Amygdala (tissue), 56 donors: ENCODE measurements at regions not wholly inside any gene's neighbourhood (a gene's known extent, or its start where the extent isn't known, plus 50 kb on each side); places are given as distances from the start of the nearest gene placed in this dataset.
A peak's percentile ranks its signal among the peaks of the same experiment; 100 is the strongest.

Source experiments
- DNase-seq, 56 donors: peaks; one replicate each; lab custom pipeline; 2025; lab: John Stamatoyannopoulos, UW

DNA sequence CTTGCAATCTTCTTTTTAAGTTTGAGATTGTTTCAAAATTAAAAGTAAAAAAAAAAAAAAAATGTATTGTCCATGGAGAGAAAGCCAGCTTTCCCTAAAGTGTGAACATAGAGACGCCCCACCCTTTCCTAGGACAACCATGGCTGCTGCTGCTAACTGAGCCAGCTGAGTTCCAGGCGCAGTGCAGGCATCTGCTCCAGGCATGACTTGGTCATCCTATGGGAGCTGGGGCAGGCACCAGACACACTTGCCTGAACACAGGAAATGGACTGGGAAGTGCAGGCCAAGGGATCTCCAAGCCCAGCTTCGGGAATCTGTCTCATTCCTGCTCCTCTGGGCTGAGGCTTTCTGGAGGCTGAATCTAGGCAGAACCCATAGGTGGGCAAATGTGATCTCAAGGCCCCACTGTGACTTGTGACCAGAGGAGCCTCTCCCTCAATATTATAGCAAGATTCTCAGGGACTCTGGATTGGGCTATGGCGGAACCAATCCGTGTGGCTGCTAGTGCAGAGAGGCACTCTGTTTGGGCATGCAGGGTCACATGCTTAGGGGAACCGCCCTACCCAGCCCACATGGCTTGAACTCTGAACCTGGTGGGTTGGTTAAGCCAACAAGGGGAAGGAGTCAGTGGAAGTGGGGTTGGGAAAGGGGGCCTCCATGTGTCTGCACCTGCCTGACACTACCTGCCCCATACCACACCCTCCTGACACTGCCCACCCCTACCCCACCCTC lies 138.2 kb upstream of the CST7 start:
- no peak for DNase-seq

DNA sequence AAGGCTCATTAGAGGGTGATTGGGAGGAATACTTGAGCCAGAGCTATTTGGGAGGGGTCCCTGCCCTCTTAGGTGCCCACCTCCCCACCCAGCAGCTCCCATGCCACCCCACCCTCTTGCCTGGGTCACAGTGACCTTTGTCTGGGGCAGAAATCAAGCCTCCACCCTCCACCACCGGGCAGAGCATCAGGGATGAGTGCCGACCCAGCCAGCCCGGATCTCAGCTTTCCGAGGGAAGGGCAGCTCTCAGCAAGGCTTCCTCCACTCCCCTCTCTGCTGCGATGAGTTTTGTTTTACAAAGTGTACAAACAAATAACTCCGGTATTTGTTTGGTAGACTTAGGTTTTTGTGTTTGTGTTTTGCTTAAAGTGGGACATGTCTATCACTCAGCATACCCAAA lies 136.7 kb upstream of the CST7 start:
- no peak for DNase-seq

DNA sequence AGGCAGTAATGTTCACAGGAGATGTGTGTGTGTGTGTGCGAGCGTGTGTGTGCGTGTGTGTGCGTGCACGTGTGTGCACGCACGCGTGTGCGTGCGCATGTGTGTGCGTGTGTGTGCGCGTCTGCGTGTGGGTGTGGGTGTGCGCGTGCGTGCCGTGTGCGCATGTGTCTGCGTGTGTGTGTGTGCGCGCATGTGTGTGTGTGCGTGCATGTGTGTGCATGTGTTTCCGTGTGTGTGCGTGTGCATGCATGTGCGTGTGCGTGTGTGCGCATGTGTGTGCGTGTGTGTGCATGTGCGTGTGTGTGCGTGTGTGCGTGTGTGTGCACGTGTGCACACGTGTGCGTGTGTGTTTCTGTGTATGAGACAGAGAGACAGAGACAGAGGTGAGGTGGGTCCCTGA lies 136.0 kb upstream of the CST7 start:
- no peak for DNase-seq

DNA sequence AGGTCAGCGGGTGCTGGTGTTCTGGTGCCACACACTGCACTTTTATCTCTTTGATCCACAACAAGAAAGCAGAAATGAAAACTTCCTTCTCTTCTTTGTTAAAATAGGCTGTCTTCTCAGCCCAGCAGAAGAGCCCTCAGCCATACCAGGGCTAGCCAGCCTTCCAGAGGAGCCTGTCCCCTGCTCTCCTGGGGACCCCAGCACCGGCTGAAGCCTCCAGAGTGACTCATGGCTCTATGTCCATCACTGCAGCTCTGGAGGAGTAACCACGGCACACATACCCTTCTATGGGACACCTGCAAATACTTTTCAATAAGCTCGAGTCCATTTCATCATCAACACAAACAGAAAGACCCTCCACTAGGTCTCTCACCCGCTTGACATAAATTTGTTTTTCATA lies 135.6 kb upstream of the CST7 start:
- DNase-seq: no peak

DNA sequence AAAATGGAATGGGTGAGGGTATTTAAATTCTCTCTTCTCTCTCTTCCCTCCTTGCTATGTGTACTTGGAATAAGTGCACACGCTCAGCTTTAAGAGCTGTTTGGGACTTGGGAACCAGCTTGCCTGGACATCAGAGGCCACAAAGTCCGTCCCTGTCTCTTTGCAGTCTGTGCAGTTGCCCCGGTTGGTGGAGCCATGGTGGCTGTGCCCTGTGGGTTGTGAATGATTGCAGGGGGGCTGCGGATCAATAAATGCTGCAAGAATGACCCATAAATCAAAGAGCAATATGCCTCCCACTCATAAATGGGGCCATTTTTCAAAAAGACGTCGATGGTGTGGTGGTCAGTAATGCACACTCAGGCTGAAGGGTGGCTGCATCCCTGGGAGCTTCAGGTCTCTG lies 135.1 kb upstream of the CST7 start:
- DNase-seq: no peak

DNA sequence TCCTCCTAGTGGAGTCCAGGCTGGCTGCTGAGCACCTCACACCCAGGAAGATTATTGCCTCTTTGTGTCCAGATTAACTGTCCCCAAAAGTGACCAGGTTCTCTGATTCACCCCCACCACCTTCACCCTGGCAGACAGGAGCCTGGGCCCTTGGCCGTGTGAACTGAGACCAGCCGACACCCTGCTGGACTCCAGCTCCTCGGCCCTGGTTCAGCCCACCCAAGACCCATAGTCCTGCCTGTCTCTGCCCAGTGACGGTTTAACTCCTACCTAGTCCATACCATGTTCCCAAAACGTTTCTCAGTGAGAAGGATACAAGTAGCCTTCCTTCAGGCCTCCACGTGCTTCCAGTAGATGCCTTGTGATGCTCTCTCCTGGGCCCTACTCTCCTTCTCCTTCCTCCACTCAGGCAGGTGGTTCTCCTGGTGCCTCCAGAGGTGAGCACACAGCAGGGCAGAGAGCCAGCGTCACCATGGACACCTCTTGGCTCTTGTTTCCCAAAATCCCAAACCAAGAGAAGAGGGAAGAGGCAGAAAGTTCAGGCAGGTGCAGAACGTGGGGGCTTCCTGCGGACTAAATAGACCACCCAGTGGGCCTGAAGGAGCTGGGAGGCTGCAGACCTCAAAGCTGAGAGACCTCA lies 134.4 kb upstream of the CST7 start:
- DNase-seq: no peak

DNA sequence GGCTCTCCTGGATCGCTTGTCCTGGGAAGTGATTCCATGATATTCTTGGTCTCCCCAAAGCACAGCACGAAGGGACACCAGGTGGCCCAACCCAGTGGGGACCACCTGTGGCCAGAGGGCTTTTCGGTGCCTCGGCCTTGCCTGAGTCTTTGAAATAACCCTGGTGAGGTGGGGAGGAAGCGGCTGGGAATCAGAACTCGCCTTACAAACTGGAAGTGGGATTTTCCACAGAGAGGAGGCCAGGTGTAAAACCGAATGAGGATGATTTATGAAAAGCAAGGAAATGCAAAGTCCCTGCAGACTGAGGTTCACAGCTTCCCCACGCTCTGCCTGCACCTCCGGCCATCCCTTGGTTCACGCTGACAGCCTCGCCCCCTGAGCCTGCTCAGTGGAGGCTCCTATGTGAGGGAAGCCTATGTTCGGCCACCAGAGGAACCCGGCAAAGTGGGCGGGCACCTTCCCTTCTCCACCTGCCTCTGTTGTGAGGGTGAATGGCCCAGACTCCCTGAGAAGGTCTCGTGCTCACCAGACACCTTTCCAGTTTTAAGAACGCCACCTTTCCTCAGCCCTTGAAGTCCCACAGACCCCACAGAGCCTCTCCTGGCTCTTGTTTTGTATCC lies 133.8 kb upstream of the CST7 start:
- DNase-seq: no peak

DNA sequence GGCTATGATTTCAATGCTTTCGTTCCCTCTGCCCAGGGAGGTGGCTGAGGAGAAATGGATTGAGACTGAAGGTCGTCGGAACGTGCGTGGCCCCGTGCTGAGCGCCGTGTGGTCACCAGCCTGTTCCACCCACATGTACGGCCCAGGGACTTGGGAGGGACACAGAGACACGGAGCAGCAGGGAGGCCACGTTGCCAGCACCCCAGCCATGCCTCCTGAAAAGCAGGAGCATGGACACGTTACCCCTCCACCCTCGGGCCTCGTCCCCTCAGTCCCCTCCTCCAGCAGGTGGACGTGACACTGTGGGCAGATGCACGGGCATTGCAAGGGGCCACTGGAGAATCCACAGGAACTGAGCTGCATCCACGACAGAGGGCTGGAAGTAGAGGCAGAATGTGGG lies 133.1 kb upstream of the CST7 start:
- DNase-seq: no peak

DNA sequence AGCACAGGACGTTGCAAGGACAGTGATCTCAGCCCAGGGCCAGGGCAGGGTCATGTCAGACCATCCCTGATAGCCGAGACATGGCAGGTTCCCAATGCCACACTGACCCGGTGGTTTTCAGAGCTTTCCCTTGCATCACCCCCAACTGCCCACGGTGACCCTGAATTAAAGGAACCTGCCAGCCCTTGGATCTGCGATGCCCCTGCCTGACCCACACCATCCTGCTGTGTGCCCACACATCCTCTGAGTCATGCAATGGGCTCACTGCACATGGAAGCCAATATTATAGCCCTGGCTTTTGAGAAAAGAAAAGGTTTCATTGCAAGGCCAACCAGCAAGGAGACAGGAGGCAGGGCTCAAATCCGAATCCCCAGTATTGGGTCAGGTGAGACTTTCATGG lies 132.6 kb upstream of the CST7 start:
- peak in 1 of 56 donors; percentile 52 for DNase-seq

DNA sequence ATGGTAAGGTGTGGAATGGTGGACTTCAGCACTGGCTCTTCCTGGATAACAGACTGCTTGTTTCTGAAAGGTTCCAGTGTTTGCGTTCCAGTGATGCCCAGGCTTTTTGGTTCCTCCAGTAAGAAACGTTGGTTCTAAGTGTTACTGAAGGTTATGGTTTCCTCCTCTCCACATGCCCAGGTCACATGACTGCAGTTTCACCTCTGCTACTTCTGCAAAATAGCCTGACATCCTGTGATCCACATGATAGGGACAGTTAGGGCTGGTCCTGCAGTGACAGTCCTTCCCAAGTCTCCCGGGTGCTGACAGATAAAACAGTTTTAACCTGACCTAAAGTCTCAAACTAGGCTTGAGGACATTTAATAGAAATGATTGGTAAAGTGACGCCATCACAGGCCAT lies 132.2 kb upstream of the CST7 start:
- no peak for DNase-seq

DNA sequence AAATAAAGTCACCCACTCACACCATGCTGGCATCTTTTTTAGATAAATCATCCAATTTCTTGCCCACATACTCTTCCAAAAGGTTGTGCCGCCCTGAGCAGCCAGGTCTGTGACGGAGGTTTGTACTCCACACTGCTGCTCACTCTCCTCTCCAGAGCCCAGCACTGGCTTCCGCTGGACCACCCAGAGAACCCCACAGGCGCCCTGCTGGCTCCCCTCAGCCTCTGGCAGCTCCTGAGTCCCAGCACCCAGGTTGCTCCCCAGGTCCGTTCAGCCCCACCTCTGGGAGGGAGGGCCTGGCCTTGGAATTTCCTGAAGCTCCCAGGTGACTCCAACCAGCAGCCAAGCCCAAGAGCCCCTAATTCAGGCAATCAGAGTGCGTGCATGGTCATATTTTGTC lies 131.7 kb upstream of the CST7 start:
- DNase-seq: no peak

DNA sequence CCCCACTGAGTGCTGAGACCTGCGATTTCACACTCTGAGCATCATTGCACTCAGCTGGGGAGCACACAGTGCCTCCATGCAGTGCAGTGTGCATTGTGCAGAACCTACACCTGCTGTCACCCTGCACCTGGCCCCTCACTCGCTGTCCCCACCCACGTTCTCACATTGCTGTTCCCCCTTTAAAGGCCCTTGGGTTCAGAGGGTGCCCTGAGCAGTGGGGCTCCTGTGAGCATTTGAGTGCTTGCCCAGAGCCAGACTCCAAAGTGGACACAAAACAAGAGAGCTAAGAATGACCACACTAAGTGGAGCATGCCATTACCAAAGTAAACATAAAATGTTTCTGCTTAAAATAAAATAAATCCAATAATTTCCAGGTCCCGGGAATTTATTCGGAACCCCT lies 131.0 kb upstream of the CST7 start:
- no peak for DNase-seq

DNA sequence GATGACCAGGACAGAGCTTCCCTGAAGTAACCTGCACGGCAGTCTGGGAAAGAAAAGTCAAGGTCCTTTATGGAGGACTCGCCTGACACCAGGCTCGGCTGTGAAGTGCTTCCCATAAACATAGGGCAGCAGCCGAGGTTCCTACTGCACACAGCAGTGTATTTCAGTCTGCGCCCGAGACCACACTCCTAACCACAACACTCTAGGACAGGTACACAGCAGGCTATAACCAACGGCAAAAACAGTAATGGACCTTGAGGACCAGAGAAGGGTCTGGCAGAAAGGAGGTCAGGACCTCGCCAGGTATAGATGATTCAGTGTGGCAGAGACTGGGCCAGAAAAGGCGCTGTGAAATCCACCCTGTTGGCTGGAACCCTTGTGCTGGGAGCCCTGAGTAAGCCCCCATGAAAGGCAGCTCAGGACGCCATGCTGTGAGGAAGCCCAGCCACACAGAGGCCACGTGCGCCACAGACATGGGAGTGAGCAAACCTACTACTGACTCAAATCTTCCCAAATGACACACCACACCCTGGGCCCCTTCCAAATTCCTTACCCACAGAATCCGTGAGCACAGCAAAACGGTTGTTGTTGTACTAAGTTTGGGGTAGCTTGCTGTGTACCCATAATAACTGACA lies 129.6 kb upstream of the CST7 start:
- DNase-seq: no peak

DNA sequence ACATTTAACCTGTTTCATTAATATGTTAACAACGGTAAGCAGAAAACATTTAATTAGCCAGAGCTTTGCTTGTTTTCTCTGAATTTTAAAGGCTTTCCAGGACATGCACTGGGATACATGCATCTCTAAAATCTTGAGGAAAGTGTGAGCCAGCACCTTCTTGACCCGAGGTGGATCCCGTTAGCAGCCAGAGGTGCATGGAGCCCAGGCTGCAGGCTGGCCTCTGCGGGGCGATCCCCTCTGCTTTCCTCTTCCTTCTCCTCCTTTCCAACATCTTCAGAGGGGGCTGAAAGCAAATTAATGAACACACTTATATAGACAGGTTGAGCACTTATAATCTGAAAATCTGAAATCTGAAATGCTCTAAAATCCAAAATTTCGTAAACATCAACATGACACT lies 128.7 kb upstream of the CST7 start:
- DNase-seq: no peak

DNA sequence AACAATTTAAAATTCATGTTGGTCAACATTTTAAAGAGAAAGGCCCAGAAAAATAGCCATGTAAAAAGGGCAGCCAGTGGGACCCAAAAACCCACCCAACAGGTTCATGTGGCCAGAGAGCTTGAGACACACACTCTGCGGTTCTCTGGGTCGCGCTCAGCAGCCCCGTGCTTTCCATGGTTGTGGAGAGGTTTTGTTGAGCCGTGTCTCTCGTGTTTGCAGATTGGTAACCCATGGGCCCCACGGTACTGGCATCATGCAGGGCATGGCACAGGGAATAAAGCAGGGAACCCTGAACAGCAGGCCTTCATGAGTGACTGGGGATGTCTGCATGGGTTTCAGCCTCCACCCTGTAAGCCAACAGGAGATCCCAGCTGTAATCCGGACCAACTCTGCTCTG lies 127.7 kb upstream of the CST7 start:
- DNase-seq: no peak

DNA sequence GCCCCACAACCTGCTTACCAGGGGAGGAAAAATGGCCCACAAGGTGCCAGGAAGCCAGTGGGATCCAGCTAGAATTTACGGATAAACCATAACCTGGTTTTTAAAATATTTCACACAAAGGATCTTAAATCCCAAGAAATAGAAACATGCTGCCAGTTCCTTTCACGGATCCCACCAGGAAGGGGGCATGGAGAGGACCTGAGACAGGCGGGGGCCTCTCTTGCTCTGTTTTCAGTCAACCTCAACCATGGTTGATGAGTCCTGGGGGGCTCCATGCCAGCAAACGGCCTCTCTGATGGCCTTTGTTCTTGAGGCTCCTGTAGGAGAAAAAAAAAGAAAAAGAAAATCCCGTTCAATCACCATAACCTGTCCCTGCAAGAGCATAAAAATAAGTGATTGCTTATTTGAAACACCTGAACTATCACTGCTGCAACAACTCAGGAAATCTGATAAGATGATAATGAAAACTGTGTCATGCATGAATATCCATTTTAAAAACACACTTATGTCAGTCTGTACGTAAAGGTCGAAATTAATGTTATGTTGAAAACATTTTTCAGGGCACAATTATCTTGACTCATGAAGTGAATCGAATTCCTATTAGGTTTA lies 125.8 kb upstream of the CST7 start:
- no peak for DNase-seq

DNA sequence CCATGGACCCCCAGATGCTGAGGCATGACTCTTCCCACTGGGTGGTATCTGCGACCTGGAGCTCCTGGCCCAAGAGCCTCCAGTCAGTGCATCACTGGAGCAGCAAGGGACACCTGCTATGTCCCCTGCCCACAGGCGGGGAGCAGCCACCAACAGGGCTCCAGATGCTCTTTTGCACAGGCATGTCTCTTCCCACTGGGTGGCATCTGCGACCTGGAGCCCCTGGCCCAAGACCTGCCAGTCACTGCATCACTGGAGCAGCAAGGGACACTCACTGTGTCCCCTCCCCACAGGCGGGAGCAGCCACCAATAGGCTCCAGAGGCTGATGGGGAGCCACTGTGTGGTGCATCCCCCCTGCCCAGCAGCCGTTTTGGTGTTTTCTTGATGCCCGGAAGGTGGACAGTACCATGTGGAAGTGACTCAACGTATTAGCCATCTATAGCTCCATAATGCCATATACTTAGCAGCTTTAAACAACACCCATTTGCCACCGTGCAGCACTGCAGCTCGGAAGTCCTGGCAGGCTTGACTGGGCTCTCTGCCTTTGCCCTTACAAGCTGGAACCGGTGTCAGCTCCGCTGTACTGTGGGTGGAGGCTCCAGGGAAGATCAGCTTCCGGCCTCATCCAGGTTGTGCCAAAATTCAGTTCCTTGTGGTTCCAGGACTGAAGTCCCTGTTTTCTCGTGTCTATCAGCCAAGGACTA lies 124.9 kb upstream of the CST7 start:
- DNase-seq: no peak

DNA sequence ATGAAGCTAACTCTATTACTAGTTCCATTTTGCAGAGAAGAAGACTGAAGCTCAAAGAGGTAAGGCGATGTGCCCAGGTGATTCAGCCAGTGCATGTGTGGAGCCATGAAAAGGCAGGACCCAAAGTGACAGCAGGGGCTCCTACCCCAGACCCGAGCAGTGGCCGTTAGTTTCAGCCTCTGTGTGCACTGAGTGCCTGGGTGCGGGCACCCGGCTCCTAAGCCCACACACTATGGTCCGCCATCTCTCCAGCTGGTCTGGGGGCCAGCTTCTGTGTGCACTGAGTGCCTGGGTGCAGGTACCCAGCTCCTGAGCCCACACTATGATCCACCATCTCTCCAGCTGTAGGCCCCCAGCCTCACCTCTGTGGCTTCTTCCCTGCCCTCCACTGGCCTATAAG lies 123.5 kb upstream of the CST7 start:
- DNase-seq: no peak

DNA sequence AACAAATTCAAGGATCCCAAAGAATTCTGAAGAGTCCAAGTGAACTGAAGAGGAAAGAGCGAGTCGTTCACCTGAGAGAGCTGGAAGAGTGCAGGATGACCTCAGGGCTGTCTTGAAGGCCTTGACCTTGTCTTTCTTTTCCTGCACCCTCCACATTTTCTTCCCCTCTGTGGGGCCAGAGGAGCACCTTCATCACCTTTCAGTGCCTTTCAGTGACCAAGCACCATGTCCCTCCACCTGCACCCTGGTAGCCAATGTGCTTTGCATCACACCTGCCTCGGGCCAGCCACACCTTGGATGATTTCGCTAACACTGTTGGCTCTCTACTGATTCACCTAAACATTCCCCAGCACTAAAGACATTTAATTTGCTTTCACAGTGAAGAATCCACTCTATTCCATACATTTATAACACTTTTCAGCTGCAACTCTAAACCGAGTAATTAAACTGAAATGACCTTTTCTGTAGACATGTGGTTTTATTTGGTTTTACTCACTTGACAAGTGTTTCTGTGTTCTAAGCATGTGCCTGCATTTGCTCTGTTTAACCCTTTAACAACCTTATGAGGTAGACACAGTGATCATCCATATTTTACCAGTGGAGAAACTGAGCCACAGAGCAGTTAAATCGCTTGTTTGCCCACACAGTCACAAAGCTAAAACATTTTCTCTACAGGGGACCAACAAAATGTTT lies 121.3 kb upstream of the CST7 start:
- DNase-seq: no peak

DNA sequence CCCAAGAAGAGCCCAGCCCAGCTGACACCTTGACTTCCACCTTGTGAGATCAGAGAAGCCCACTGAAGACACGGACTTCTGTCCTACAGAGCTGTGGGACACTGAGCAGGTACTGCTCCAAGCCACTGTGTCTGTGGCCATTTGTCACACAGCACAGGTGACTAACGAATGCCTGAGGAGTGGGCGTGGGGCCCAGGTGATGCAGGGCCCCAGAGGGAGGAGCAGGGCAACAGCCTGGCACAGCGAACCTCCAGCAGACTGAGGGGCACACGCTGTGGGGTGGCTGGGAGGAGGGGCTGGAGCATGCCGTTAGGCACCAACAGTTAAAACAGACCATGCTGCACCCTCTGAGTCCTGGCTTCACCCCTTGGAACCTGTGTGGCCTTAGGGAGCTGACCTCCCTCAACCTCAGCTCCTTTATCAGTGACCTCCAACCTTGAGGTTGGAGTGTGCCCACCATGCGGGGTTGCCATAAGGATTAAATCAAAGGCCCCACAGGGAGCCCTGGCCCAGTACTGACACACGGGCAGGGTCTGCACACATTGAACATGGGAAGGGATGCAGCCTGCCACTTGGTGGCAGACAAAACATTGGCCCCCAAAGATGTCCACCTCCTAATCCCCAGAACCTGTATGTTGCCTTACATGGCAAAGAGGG lies 119.9 kb upstream of the CST7 start:
- no peak for DNase-seq
